ENCODE measurements at regions not wholly inside any gene's neighbourhood (a gene's known extent, or its start where the extent isn't known, plus 50 kb on each side); places are given as distances from the start of the nearest gene placed in this dataset.

DNA sequence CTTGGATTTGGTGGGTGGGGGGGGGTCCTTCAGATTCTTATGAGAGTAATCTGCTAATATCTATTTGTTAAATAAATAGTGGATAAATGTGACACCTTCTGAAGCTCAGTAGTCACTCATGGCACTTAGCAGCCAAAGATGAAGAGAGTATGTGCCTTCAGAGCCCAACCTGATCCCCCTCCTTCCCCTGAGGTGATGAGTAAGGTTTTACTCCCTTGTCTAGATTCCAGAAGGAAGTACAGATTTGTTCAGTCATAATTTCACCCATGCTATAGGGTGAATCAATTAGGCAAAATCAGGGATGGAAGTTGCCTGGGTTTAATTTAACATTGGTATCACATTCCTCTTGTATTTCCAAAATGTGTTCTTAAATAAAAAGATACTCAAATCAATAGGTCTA lies 340.3 kb upstream of the ATP2B1 start:
- TF ChIP-seq, protein P1, sequence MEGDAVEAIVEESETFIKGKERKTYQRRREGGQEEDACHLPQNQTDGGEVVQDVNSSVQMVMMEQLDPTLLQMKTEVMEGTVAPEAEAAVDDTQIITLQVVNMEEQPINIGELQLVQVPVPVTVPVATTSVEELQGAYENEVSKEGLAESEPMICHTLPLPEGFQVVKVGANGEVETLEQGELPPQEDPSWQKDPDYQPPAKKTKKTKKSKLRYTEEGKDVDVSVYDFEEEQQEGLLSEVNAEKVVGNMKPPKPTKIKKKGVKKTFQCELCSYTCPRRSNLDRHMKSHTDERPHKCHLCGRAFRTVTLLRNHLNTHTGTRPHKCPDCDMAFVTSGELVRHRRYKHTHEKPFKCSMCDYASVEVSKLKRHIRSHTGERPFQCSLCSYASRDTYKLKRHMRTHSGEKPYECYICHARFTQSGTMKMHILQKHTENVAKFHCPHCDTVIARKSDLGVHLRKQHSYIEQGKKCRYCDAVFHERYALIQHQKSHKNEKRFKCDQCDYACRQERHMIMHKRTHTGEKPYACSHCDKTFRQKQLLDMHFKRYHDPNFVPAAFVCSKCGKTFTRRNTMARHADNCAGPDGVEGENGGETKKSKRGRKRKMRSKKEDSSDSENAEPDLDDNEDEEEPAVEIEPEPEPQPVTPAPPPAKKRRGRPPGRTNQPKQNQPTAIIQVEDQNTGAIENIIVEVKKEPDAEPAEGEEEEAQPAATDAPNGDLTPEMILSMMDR (IDR thresholded peaks at IDR 0.05; ENCODE audit: low read length), result no peak
- TF ChIP-seq EZH2 (optimal IDR thresholded peaks at IDR 0.05; ENCODE audit: low read depth, low read length), result no peak
